ENCODE measurements at regions not wholly inside any gene's neighbourhood (a gene's known extent, or its start where the extent isn't known, plus 50 kb on each side); places are given as distances from the start of the nearest gene placed in this dataset.

GRCh38 chr13:80873589-80873988 lies 532.7 kb upstream of the SPRY2 start:
- TF ChIP-seq, protein P1, sequence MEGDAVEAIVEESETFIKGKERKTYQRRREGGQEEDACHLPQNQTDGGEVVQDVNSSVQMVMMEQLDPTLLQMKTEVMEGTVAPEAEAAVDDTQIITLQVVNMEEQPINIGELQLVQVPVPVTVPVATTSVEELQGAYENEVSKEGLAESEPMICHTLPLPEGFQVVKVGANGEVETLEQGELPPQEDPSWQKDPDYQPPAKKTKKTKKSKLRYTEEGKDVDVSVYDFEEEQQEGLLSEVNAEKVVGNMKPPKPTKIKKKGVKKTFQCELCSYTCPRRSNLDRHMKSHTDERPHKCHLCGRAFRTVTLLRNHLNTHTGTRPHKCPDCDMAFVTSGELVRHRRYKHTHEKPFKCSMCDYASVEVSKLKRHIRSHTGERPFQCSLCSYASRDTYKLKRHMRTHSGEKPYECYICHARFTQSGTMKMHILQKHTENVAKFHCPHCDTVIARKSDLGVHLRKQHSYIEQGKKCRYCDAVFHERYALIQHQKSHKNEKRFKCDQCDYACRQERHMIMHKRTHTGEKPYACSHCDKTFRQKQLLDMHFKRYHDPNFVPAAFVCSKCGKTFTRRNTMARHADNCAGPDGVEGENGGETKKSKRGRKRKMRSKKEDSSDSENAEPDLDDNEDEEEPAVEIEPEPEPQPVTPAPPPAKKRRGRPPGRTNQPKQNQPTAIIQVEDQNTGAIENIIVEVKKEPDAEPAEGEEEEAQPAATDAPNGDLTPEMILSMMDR (conservative IDR thresholded peaks at IDR 0.05; ENCODE audit: low read depth, low read length) = no peak
- no peak for TF ChIP-seq EZH2 (IDR thresholded peaks at IDR 0.05; ENCODE audit: low read length, unreplicated experiment)
